Heart left ventricle (tissue), 13 donors: ENCODE measurements at regions not wholly inside any gene's neighbourhood (a gene's known extent, or its start where the extent isn't known, plus 50 kb on each side); places are given as distances from the start of the nearest gene placed in this dataset.
"Not testable (repeated sequence)": the region's sequence is repeated elsewhere in the genome, so short reads cannot be mapped to it uniquely, and the experiment has no call there.

Source experiments
- POLR2A ChIP-seq, 2 donors: fragments of 450-650 bp; IDR thresholded peaks; one replicate each; pipeline ENCODE4 v1.6.1; 2017; ENCODE audit warnings: antibody characterized with exemption in 2 of 2, mild to moderate bottlenecking in 2 of 2, moderate library complexity in 2 of 2
- TF ChIP-seq, protein P1 (sequence below), 12 donors: fragments of 200-600 bp; sonication (generic) in 4 of 12; IDR thresholded peaks; one replicate each; pipeline versions ENCODE4 v1.5.0 to v1.8.0; 2018 to 2022; ENCODE audit warnings: antibody characterized with exemption in 12 of 12, mild to moderate bottlenecking in 5 of 12
- donor health status: ischemic (EF 13 %, LVEDD 7.1; RV severe dilation, severe dysfunction).
- donor health status: DM: no; HTN: yes; CAD: no.
- donor health status: DM: no; HTN: no; CAD: no.
- donor health status: ischemic (EF 25% LVEDD 6.9; RV normal size, moderate dysfunction).
- donor health status: ischemic (EF 25% LVEDD 5.7; RV mildly dilated, moderate dysfunction).
- donor health status: ischemic (EF 35%, LVEDD 5.7; RV mildly dilated, moderate dysfunction).
- donor health status: nonischemic (EF 11% LVEDD 7.7; RV severe dilation, severe dysfunction).
- donor health status: DM: yes; HTN: yes; CAD: no.
- donor health status: PGD.
- donor health status: ischemic (EF 29% LVEDD 5.4; RV normal size, mild dysfunction).
- donor health status: nonischemic (EF 23%, LVEDD 6.1; RV moderate dilation, normal function).

DNA sequence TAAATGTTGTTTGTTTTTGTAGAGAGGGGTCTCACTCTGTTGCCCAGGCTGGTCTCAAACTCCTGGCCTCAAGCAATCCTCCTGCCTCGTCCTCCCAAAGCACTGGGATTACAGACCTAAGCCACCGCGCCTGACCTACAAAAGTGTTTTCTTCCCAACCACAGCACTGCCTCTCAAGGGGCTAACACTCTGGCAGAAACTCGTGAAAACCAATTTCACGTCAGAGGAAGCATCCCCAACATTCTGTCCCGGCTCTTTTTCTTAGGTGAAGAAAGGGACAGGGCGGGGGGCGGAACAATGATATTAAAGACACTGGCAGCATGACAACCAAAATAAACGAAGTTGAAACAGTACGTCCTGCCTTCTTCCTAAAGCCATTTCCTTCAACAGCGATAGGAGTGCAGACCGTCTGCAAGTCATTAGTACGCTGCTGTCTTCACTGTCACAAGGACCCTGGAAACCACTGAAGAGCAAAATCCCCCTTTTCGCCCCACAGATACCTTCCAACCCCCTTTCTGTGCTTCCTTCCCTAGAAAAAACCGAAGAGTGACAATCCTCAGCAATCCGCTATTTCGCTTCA lies 79.5 kb upstream of the NBPF20 start:
- TF ChIP-seq, protein P1, sequence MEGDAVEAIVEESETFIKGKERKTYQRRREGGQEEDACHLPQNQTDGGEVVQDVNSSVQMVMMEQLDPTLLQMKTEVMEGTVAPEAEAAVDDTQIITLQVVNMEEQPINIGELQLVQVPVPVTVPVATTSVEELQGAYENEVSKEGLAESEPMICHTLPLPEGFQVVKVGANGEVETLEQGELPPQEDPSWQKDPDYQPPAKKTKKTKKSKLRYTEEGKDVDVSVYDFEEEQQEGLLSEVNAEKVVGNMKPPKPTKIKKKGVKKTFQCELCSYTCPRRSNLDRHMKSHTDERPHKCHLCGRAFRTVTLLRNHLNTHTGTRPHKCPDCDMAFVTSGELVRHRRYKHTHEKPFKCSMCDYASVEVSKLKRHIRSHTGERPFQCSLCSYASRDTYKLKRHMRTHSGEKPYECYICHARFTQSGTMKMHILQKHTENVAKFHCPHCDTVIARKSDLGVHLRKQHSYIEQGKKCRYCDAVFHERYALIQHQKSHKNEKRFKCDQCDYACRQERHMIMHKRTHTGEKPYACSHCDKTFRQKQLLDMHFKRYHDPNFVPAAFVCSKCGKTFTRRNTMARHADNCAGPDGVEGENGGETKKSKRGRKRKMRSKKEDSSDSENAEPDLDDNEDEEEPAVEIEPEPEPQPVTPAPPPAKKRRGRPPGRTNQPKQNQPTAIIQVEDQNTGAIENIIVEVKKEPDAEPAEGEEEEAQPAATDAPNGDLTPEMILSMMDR (IDR thresholded peaks at IDR 0.05) = not testable (repeated sequence)
- not testable (repeated sequence) for TF ChIP-seq POLR2A (IDR thresholded peaks at IDR 0.05)
